ENCODE measurements at regions not wholly inside any gene's neighbourhood (a gene's known extent, or its start where the extent isn't known, plus 50 kb on each side); places are given as distances from the start of the nearest gene placed in this dataset.
"Not testable (repeated sequence)": the region's sequence is repeated elsewhere in the genome, so short reads cannot be mapped to it uniquely, and the experiment has no call there.

- DNase-seq (ENCODE audit: low read depth): no peak
- in situ Hi-C loops (cut with HindIII; ENCODE audit: low pct_unique_long_range_greater_than_20kb, low sequenced_read_pairs): no loop called here
Observed at GRCh38 chr7:145557805-145558204, 558.8 kb upstream of the CNTNAP2 start.

- DNase-seq (ENCODE audit: low read depth): no peak
- in situ Hi-C loops (cut with HindIII; ENCODE audit: low pct_unique_long_range_greater_than_20kb, low sequenced_read_pairs): no loop called here
Observed at GRCh38 chr7:145543242-145543641, 573.4 kb upstream of the CNTNAP2 start.

- in situ Hi-C loops (cut with HindIII; ENCODE audit: low pct_unique_long_range_greater_than_20kb, low sequenced_read_pairs): no loop called here
- no peak for DNase-seq (ENCODE audit: low read depth)
Observed at GRCh38 chr7:145539910-145540309, 576.7 kb upstream of the CNTNAP2 start.

GRCh38 chr7:145534301-145534700 lies 582.3 kb upstream of the CNTNAP2 start:
- in situ Hi-C loops (cut with HindIII; ENCODE audit: low pct_unique_long_range_greater_than_20kb, low sequenced_read_pairs): no loop called here
- DNase-seq (ENCODE audit: low read depth): no peak

- DNase-seq (ENCODE audit: low read depth): no peak
- in situ Hi-C loops (cut with HindIII; ENCODE audit: low pct_unique_long_range_greater_than_20kb, low sequenced_read_pairs): no loop called here
Observed at GRCh38 chr7:145520284-145520683, 596.3 kb upstream of the CNTNAP2 start.

- DNase-seq (ENCODE audit: low read depth): no peak
- in situ Hi-C loops (cut with HindIII; ENCODE audit: low pct_unique_long_range_greater_than_20kb, low sequenced_read_pairs): no loop called here
Observed at GRCh38 chr7:145511004-145511403, 605.6 kb upstream of the CNTNAP2 start.

GRCh38 chr7:145497911-145498525 lies 618.6 kb upstream of the CNTNAP2 start:
- in situ Hi-C loops (cut with HindIII; ENCODE audit: low pct_unique_long_range_greater_than_20kb, low sequenced_read_pairs): no loop called here
- DNase-seq (ENCODE audit: low read depth): no peak

- in situ Hi-C loops (cut with HindIII; ENCODE audit: low pct_unique_long_range_greater_than_20kb, low sequenced_read_pairs): no loop called here
- no peak for DNase-seq (ENCODE audit: low read depth)
Observed at GRCh38 chr7:145490356-145490755, 626.2 kb upstream of the CNTNAP2 start.

- DNase-seq (ENCODE audit: low read depth): no peak
- in situ Hi-C loops (cut with HindIII; ENCODE audit: low pct_unique_long_range_greater_than_20kb, low sequenced_read_pairs): no loop called here
Observed at GRCh38 chr7:145489609-145490008, 627.0 kb upstream of the CNTNAP2 start.

GRCh38 chr7:145488816-145489215 lies 627.8 kb upstream of the CNTNAP2 start:
- DNase-seq (ENCODE audit: low read depth): no peak
- in situ Hi-C loops (cut with HindIII; ENCODE audit: low pct_unique_long_range_greater_than_20kb, low sequenced_read_pairs): no loop called here

GRCh38 chr7:145481985-145482384 lies 634.6 kb upstream of the CNTNAP2 start:
- DNase-seq (ENCODE audit: low read depth): no peak
- in situ Hi-C loops (cut with HindIII; ENCODE audit: low pct_unique_long_range_greater_than_20kb, low sequenced_read_pairs): no loop called here

- DNase-seq (ENCODE audit: low read depth): no peak
- in situ Hi-C loops (cut with HindIII; ENCODE audit: low pct_unique_long_range_greater_than_20kb, low sequenced_read_pairs): no loop called here
Observed at GRCh38 chr7:145478541-145478940, 638.1 kb upstream of the CNTNAP2 start.

- in situ Hi-C loops (cut with HindIII; ENCODE audit: low pct_unique_long_range_greater_than_20kb, low sequenced_read_pairs): no loop called here
- no peak for DNase-seq (ENCODE audit: low read depth)
Observed at GRCh38 chr7:145474009-145474686, 638.3 kb upstream of the TPK1 start.

- no peak for DNase-seq (ENCODE audit: low read depth)
- in situ Hi-C loops (cut with HindIII; ENCODE audit: low pct_unique_long_range_greater_than_20kb, low sequenced_read_pairs): no loop called here
Observed at GRCh38 chr7:145471883-145472282, 636.0 kb upstream of the TPK1 start.

- DNase-seq (ENCODE audit: low read depth): no peak
- in situ Hi-C loops (cut with HindIII; ENCODE audit: low pct_unique_long_range_greater_than_20kb, low sequenced_read_pairs): no loop called here
Observed at GRCh38 chr7:145464287-145464686, 628.4 kb upstream of the TPK1 start.

- in situ Hi-C loops (cut with HindIII; ENCODE audit: low pct_unique_long_range_greater_than_20kb, low sequenced_read_pairs): no loop called here
- no peak for DNase-seq (ENCODE audit: low read depth)
Observed at GRCh38 chr7:145462463-145462862, 626.6 kb upstream of the TPK1 start.

GRCh38 chr7:145434811-145435210 lies 599.0 kb upstream of the TPK1 start:
- in situ Hi-C loops (cut with HindIII; ENCODE audit: low pct_unique_long_range_greater_than_20kb, low sequenced_read_pairs): no loop called here
- DNase-seq (ENCODE audit: low read depth): no peak

- no peak for DNase-seq (ENCODE audit: low read depth)
- in situ Hi-C loops (cut with HindIII; ENCODE audit: low pct_unique_long_range_greater_than_20kb, low sequenced_read_pairs): no loop called here
Observed at GRCh38 chr7:145431834-145432233, 596.0 kb upstream of the TPK1 start.

- in situ Hi-C loops (cut with HindIII; ENCODE audit: low pct_unique_long_range_greater_than_20kb, low sequenced_read_pairs); DNase-seq (ENCODE audit: low read depth): not testable (repeated sequence)
Observed at GRCh38 chr7:145418481-145418880, 582.6 kb upstream of the TPK1 start.

GRCh38 chr7:145411066-145411465 lies 575.2 kb upstream of the TPK1 start:
- in situ Hi-C loops (cut with HindIII; ENCODE audit: low pct_unique_long_range_greater_than_20kb, low sequenced_read_pairs): no loop called here
- DNase-seq (ENCODE audit: low read depth): no peak
